NCI-H2171 (cell line): ENCODE measurements at regions not wholly inside any gene's neighbourhood (a gene's known extent, or its start where the extent isn't known, plus 50 kb on each side); places are given as distances from the start of the nearest gene placed in this dataset.

Experiments used
- DNase-seq: peaks from one replicate; lab custom pipeline; 2025; lab: John Stamatoyannopoulos, UW

- DNase-seq, result no peak
These were observed 733.8 kb upstream of the ALCAM start for GRCh38 chr3:104632947-104633346.

- DNase-seq, result peak; percentile 1
These were observed 730.7 kb upstream of the ALCAM start for GRCh38 chr3:104635872-104636580.

GRCh38 chr3:104642827-104643226, 723.9 kb upstream of the ALCAM start:
- DNase-seq, result no peak

- DNase-seq, result no peak
These were observed 720.5 kb upstream of the ALCAM start for GRCh38 chr3:104646196-104646595.

- no peak for DNase-seq
These were observed 717.9 kb upstream of the ALCAM start for GRCh38 chr3:104648823-104649222.

- no peak for DNase-seq
These were observed 697.6 kb upstream of the ALCAM start for GRCh38 chr3:104669083-104669482.

- DNase-seq, result no peak
These were observed 694.4 kb upstream of the ALCAM start for GRCh38 chr3:104672331-104672730.

- DNase-seq, result no peak
These were observed 692.7 kb upstream of the ALCAM start for GRCh38 chr3:104673981-104674380.

GRCh38 chr3:104676241-104676640, 690.5 kb upstream of the ALCAM start:
- DNase-seq, result no peak

GRCh38 chr3:104677932-104678331, 688.8 kb upstream of the ALCAM start:
- no peak for DNase-seq

- DNase-seq, result no peak
These were observed 681.2 kb upstream of the ALCAM start for GRCh38 chr3:104685492-104685891.

- no peak for DNase-seq
These were observed 679.3 kb upstream of the ALCAM start for GRCh38 chr3:104687362-104687761.

- DNase-seq, result no peak
These were observed 670.2 kb upstream of the ALCAM start for GRCh38 chr3:104696470-104696869.

- DNase-seq, result no peak
These were observed 655.3 kb upstream of the ALCAM start for GRCh38 chr3:104711406-104711805.

- no peak for DNase-seq
These were observed 650.7 kb upstream of the ALCAM start for GRCh38 chr3:104715972-104716371.

- no peak for DNase-seq
These were observed 648.9 kb upstream of the ALCAM start for GRCh38 chr3:104717828-104718196.

GRCh38 chr3:104723000-104723399, 643.7 kb upstream of the ALCAM start:
- no peak for DNase-seq

GRCh38 chr3:104731074-104731473, 635.6 kb upstream of the ALCAM start:
- no peak for DNase-seq

- DNase-seq, result no peak
These were observed 632.1 kb upstream of the ALCAM start for GRCh38 chr3:104734627-104735026.

- no peak for DNase-seq
These were observed 631.0 kb upstream of the ALCAM start for GRCh38 chr3:104735691-104736090.

- no peak for DNase-seq
These were observed 628.4 kb upstream of the ALCAM start for GRCh38 chr3:104738271-104738670.

- DNase-seq, result no peak
These were observed 625.8 kb upstream of the ALCAM start for GRCh38 chr3:104740874-104741379.

GRCh38 chr3:104742044-104742443, 624.7 kb upstream of the ALCAM start:
- no peak for DNase-seq

GRCh38 chr3:104745313-104745712, 621.4 kb upstream of the ALCAM start:
- DNase-seq, result no peak
